AG08395 (cell line): ENCODE measurements at regions not wholly inside any gene's neighbourhood (a gene's known extent, or its start where the extent isn't known, plus 50 kb on each side); places are given as distances from the start of the nearest gene placed in this dataset.
A peak's percentile ranks its signal among the peaks of the same experiment; 100 is the strongest.
"Not testable (repeated sequence)": the region's sequence is repeated elsewhere in the genome, so short reads cannot be mapped to it uniquely, and the experiment has no call there.

Source experiments
- DNase-seq: peaks from one replicate; pipeline ENCODE4 v3.0.0; 2012; ENCODE audit warnings: mixed read lengths, low spot score

GRCh38 chr4:149986917-149987316 lies 91.3 kb upstream of the DCLK2 start:
- no peak for DNase-seq

- DNase-seq = peak; percentile 20
Observed at GRCh38 chr4:149987330-149988086, 90.7 kb upstream of the DCLK2 start.

GRCh38 chr4:149988087-149988410 lies 90.2 kb upstream of the DCLK2 start:
- no peak for DNase-seq

GRCh38 chr4:149993030-149993429 lies 85.2 kb upstream of the DCLK2 start:
- DNase-seq = no peak

- no peak for DNase-seq
Observed at GRCh38 chr4:149995134-149995756, 83.0 kb upstream of the DCLK2 start.

GRCh38 chr4:149997881-149998421 lies 80.3 kb upstream of the DCLK2 start:
- DNase-seq = peak; percentile 50

GRCh38 chr4:149999485-150000074 lies 78.7 kb upstream of the DCLK2 start:
- peak; percentile 74 for DNase-seq

- no peak for DNase-seq
Observed at GRCh38 chr4:150001815-150002214, 76.4 kb upstream of the DCLK2 start.

- no peak for DNase-seq
Observed at GRCh38 chr4:150002561-150002960, 75.7 kb upstream of the DCLK2 start.

- DNase-seq = peak; percentile 59
Observed at GRCh38 chr4:150004481-150004880, 73.8 kb upstream of the DCLK2 start.

GRCh38 chr4:150005537-150005936 lies 72.7 kb upstream of the DCLK2 start:
- no peak for DNase-seq

- DNase-seq = no peak
Observed at GRCh38 chr4:150006197-150006596, 72.0 kb upstream of the DCLK2 start.

- peak; percentile 74 for DNase-seq
Observed at GRCh38 chr4:150007512-150007911, 70.7 kb upstream of the DCLK2 start.

- DNase-seq = no peak
Observed at GRCh38 chr4:150008546-150008945, 69.7 kb upstream of the DCLK2 start.

- no peak for DNase-seq
Observed at GRCh38 chr4:150009533-150009932, 68.7 kb upstream of the DCLK2 start.

GRCh38 chr4:150010525-150011126 lies 67.6 kb upstream of the DCLK2 start:
- peak; percentile 55 for DNase-seq

GRCh38 chr4:150012851-150013360 lies 65.3 kb upstream of the DCLK2 start:
- no peak for DNase-seq

- not testable (repeated sequence) for DNase-seq
Observed at GRCh38 chr4:150015910-150016309, 62.3 kb upstream of the DCLK2 start.

GRCh38 chr4:150016621-150017020 lies 61.6 kb upstream of the DCLK2 start:
- DNase-seq = not testable (repeated sequence)

GRCh38 chr4:150018257-150018656 lies 60.0 kb upstream of the DCLK2 start:
- no peak for DNase-seq

GRCh38 chr4:150021483-150021882 lies 56.8 kb upstream of the DCLK2 start:
- DNase-seq = no peak

- DNase-seq = no peak
Observed at GRCh38 chr4:150023489-150023888, 54.8 kb upstream of the DCLK2 start.

GRCh38 chr4:150026987-150027386 lies 51.3 kb upstream of the DCLK2 start:
- DNase-seq = not testable (repeated sequence)
